ENCODE measurements at regions not wholly inside any gene's neighbourhood (a gene's known extent, or its start where the extent isn't known, plus 50 kb on each side); places are given as distances from the start of the nearest gene placed in this dataset.

DNA sequence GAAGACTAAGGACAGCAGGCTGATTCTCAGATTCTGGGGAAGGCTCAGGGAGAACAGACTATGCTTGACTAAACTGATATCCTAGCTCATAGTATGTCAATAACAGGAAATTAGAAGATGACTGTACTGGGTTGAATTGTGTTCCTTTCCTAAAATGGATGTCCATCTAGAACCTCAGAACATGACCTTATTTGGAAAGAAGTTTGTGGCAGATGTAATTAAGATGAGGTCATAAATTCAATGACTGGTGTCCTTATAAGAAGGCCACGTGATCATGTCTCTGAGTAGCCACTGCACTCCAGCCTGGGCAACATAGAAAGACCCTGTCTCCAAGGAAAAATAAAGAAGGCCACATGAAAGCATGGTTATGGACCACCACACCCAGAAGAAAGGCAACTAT is 113.9 kb upstream of the STMND1 start:
- Histone ChIP-seq H3K36me3 (ENCODE audit: control insufficient read depth, low read length) (no peaks in the 10 kb centered on the region), H3K9me2 (replicated peaks; ENCODE audit: control insufficient read depth, low read length) (no peaks in the 10 kb centered on the region), H3K4me2 (ENCODE audit: low read length) (no peak overlapping the region), H3K9me3 (ENCODE audit: control insufficient read depth, insufficient read depth, low read length) (no peaks in the 10 kb centered on the region), H3F3A (ENCODE audit: control insufficient read depth, insufficient read depth) (no peaks in the 10 kb centered on the region), H3K27me3 (ENCODE audit: control insufficient read depth, low read length) (peaks cover 3% of the 10 kb centered on the region; the same call in 1 of the 2 replicates), H3K27ac (ENCODE audit: low read depth, low read length) (no peak overlapping the region), H3K4me1 (ENCODE audit: control insufficient read depth, low read length) (no peaks in the 10 kb centered on the region), H4K20me1 (ENCODE audit: control insufficient read depth, insufficient read depth, low read depth, low read length) (no peaks in the 10 kb centered on the region), H3K79me2 (ENCODE audit: control insufficient read depth, low read length) (no peaks in the 10 kb centered on the region), H3K4me3 (ENCODE audit: low read length) (no peak overlapping the region)
- no peak for TF ChIP-seq EZH2phosphoT487 (IDR thresholded peaks at IDR 0.05; ENCODE audit: borderline replicate concordance, low read length)
- TF ChIP-seq, protein P1, sequence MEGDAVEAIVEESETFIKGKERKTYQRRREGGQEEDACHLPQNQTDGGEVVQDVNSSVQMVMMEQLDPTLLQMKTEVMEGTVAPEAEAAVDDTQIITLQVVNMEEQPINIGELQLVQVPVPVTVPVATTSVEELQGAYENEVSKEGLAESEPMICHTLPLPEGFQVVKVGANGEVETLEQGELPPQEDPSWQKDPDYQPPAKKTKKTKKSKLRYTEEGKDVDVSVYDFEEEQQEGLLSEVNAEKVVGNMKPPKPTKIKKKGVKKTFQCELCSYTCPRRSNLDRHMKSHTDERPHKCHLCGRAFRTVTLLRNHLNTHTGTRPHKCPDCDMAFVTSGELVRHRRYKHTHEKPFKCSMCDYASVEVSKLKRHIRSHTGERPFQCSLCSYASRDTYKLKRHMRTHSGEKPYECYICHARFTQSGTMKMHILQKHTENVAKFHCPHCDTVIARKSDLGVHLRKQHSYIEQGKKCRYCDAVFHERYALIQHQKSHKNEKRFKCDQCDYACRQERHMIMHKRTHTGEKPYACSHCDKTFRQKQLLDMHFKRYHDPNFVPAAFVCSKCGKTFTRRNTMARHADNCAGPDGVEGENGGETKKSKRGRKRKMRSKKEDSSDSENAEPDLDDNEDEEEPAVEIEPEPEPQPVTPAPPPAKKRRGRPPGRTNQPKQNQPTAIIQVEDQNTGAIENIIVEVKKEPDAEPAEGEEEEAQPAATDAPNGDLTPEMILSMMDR (IDR thresholded peaks at IDR 0.05; ENCODE audit: low read depth, low read length, poor library complexity, severe bottlenecking): no peak

DNA sequence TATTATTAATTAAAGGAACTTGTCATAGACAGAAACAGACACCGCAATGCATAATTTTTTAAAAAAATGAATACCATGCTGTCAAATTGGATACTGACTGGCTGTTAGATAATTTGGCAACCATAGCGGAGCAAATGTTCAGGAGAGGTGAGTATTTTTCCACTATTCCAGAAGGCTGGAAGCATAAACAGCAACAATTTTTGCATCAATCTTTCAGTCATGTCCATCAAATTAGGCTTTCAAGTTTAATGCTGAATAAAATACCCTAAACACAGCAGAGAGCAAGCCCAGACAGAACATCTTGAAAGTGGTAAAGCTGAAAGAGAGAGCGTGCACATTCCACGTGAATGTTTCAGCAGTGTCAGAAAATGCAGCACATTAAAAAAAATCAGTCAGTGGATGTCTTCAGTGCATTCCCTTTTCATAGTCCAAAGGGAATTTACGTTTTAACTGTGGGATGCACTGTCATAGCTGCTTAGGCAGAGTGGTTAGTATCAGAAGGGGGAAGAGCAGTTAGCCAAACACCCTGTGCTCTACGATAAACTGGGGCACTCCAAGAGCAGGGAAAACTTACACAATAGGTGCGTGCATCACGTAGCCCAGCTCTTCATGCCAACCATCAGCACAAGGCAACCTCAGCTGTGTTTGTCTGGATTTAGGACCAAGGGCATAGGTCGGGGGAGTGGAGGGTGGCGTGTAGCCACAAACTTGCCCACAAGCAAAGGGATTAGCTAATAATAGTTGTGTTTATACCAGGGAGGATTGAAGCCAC is 116.2 kb upstream of the STMND1 start:
- Histone ChIP-seq H3F3A (ENCODE audit: control insufficient read depth, insufficient read depth) (no peaks in the 10 kb centered on the region), H3K4me3 (ENCODE audit: low read length) (no peak overlapping the region), H3K4me2 (ENCODE audit: low read length) (no peak overlapping the region), H3K27ac (ENCODE audit: low read depth, low read length) (no peak overlapping the region), H3K9me2 (replicated peaks; ENCODE audit: control insufficient read depth, low read length) (no peaks in the 10 kb centered on the region), H3K9me3 (ENCODE audit: control insufficient read depth, insufficient read depth, low read length) (no peaks in the 10 kb centered on the region), H3K4me1 (ENCODE audit: control insufficient read depth, low read length) (no peaks in the 10 kb centered on the region), H3K79me2 (ENCODE audit: control insufficient read depth, low read length) (no peaks in the 10 kb centered on the region), H3K27me3 (ENCODE audit: control insufficient read depth, low read length) (peaks cover 7% of the 10 kb centered on the region), H3K36me3 (ENCODE audit: control insufficient read depth, low read length) (no peaks in the 10 kb centered on the region), H4K20me1 (ENCODE audit: control insufficient read depth, insufficient read depth, low read depth, low read length) (no peaks in the 10 kb centered on the region)
- no peak for TF ChIP-seq EZH2phosphoT487 (IDR thresholded peaks at IDR 0.05; ENCODE audit: borderline replicate concordance, low read length)

DNA sequence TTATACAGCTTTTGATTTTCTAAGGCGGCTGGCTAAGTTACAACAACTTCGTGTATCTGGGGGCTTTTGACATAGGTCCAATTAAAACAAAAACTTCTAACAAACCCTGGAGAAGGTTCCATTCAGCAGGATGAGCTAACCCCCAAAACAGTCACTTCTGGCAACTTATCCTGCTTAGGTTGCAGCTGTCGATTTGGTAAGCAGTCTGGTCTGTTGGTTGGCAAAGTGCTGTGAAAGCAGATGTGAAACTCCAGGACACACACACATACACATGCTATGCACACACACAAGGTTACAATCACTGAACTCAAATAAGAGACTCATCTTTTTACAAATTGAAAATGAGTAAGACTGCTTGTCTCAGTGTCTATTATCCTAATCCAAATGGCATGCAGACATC is 119.0 kb upstream of the STMND1 start:
- H3K36me3 ChIP-seq (ENCODE audit: control insufficient read depth, low read length): no peaks in the 10 kb centered on the region
- no peak overlapping the region for H3K4me3 ChIP-seq (ENCODE audit: low read length)
- H3K4me1 ChIP-seq (ENCODE audit: control insufficient read depth, low read length): no peaks in the 10 kb centered on the region
- H3K9me3 ChIP-seq (ENCODE audit: control insufficient read depth, insufficient read depth, low read length): no peaks in the 10 kb centered on the region
- H3K27me3 ChIP-seq (ENCODE audit: control insufficient read depth, low read length): peaks cover 13% of the 10 kb centered on the region
- H3K4me2 ChIP-seq (ENCODE audit: low read length): no peak overlapping the region
- H3K79me2 ChIP-seq (ENCODE audit: control insufficient read depth, low read length): no peaks in the 10 kb centered on the region
- H3K9me2 ChIP-seq (replicated peaks; ENCODE audit: control insufficient read depth, low read length): no peaks in the 10 kb centered on the region
- no peak overlapping the region for H3K27ac ChIP-seq (ENCODE audit: low read depth, low read length)
- no peak for TF ChIP-seq EZH2phosphoT487 (IDR thresholded peaks at IDR 0.05; ENCODE audit: borderline replicate concordance, low read length)
- TF ChIP-seq, protein P1 (IDR thresholded peaks at IDR 0.05; ENCODE audit: low read depth, low read length, poor library complexity, severe bottlenecking): no peak
- H4K20me1 ChIP-seq (ENCODE audit: control insufficient read depth, insufficient read depth, low read depth, low read length): no peaks in the 10 kb centered on the region
- H3F3A ChIP-seq (ENCODE audit: control insufficient read depth, insufficient read depth): no peaks in the 10 kb centered on the region

DNA sequence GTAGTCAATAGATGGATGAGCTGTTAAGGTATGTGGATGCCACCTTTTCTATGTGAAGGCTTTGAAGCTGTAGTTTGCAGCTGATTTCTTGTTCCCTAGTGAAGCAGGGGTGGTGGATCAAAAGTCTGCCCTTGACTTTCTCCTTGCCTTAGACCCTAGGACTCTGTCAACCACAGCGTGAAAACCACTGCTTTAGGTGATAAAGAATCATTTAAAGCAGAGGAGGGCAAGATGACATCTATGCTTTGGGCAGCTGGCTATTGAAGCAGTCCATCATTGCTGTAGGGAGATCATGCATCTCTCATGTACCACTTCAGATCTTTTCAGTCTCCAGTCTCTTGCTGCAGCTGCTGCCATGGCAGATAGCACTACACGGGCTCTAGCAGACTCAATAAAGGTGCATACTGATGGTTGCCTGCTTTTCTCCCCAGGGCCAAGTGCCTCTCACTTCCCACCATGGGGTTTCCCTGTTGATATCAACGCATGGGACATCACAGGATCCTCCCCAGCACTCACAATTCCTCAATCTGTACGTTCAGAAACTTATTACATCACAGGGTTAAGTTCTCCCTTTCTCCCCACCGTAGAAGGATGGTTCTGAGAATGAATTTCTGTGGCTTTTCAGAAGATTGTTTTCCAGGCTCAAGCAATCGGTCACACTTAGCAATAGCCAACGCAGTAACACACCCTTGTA is 122.0 kb upstream of the STMND1 start:
- TF ChIP-seq EZH2phosphoT487 (IDR thresholded peaks at IDR 0.05; ENCODE audit: borderline replicate concordance, low read length): no peak
- TF ChIP-seq, protein P1 (IDR thresholded peaks at IDR 0.05; ENCODE audit: low read depth, low read length, poor library complexity, severe bottlenecking): no peak
- H3K36me3 ChIP-seq (ENCODE audit: control insufficient read depth, low read length): no peaks in the 10 kb centered on the region
- peaks cover 11% of the 10 kb centered on the region for H3K27me3 ChIP-seq (ENCODE audit: control insufficient read depth, low read length)
- no peaks in the 10 kb centered on the region for H3K4me1 ChIP-seq (ENCODE audit: control insufficient read depth, low read length)
- no peaks in the 10 kb centered on the region for H4K20me1 ChIP-seq (ENCODE audit: control insufficient read depth, insufficient read depth, low read depth, low read length)
- H3K27ac ChIP-seq (ENCODE audit: low read depth, low read length): no peak overlapping the region
- no peaks in the 10 kb centered on the region for H3K9me2 ChIP-seq (replicated peaks; ENCODE audit: control insufficient read depth, low read length)
- H3K4me3 ChIP-seq (ENCODE audit: low read length): no peak overlapping the region
- no peaks in the 10 kb centered on the region for H3F3A ChIP-seq (ENCODE audit: control insufficient read depth, insufficient read depth)
- H3K79me2 ChIP-seq (ENCODE audit: control insufficient read depth, low read length): no peaks in the 10 kb centered on the region
- no peaks in the 10 kb centered on the region for H3K9me3 ChIP-seq (ENCODE audit: control insufficient read depth, insufficient read depth, low read length)
- H3K4me2 ChIP-seq (ENCODE audit: low read length): no peak overlapping the region
